ENCODE measurements at regions not wholly inside any gene's neighbourhood (a gene's known extent, or its start where the extent isn't known, plus 50 kb on each side); places are given as distances from the start of the nearest gene placed in this dataset.

- Histone ChIP-seq H3K9me3 (no peaks in the 10 kb centered on the region), H3K27ac (no peak overlapping the region), H3K36me3 (no peaks in the 10 kb centered on the region), H3K4me3 (no peak overlapping the region), H3K27me3 (no peaks in the 10 kb centered on the region), H3K4me1 (no peaks in the 10 kb centered on the region)
- no peak for TF ChIP-seq POLR2A (IDR thresholded peaks at IDR 0.05)
- no peak for TF ChIP-seq EP300 (IDR thresholded peaks at IDR 0.05)
- TF ChIP-seq, protein P1, sequence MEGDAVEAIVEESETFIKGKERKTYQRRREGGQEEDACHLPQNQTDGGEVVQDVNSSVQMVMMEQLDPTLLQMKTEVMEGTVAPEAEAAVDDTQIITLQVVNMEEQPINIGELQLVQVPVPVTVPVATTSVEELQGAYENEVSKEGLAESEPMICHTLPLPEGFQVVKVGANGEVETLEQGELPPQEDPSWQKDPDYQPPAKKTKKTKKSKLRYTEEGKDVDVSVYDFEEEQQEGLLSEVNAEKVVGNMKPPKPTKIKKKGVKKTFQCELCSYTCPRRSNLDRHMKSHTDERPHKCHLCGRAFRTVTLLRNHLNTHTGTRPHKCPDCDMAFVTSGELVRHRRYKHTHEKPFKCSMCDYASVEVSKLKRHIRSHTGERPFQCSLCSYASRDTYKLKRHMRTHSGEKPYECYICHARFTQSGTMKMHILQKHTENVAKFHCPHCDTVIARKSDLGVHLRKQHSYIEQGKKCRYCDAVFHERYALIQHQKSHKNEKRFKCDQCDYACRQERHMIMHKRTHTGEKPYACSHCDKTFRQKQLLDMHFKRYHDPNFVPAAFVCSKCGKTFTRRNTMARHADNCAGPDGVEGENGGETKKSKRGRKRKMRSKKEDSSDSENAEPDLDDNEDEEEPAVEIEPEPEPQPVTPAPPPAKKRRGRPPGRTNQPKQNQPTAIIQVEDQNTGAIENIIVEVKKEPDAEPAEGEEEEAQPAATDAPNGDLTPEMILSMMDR (IDR thresholded peaks at IDR 0.05) = no peak
- no peak for TF ChIP-seq POLR2AphosphoS5 (IDR thresholded peaks at IDR 0.05)
- ATAC-seq (ENCODE audit: low FRiP score in 2 of 2) (no peak), DNase-seq (no peak)
- 91 to 93% methylated on average over 1 of the region's 1 CpG for WGBS, 2 donors
These were observed 505.9 kb upstream of the CPEB2 start for GRCh38 chr4:14496408-14496807.

DNA sequence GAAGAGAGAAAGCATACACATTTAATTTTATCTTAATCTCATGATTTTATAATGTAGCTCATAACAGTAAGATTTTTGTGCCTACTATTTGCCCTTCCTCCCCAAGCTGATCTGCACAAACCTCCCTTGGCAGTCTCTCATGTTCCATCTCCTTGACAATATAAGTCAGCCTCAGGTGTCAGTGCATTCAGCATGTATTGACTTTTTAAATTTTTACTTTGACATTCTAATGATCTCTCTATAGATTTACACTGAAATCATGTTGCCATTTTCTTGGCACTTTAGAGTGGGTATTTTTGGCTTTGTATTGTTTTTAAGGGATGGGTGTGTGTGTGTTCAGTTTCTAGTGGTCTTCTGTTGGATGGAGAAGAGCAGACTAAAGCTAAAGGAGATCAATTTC is 505.3 kb upstream of the CPEB2 start:
- ATAC-seq (ENCODE audit: low FRiP score in 2 of 2) = no peak
- TF ChIP-seq, protein P1 (IDR thresholded peaks at IDR 0.05) = no peak
- TF ChIP-seq EP300 (IDR thresholded peaks at IDR 0.05) (no peak), POLR2AphosphoS5 (IDR thresholded peaks at IDR 0.05) (no peak), POLR2A (IDR thresholded peaks at IDR 0.05) (no peak)

DNA sequence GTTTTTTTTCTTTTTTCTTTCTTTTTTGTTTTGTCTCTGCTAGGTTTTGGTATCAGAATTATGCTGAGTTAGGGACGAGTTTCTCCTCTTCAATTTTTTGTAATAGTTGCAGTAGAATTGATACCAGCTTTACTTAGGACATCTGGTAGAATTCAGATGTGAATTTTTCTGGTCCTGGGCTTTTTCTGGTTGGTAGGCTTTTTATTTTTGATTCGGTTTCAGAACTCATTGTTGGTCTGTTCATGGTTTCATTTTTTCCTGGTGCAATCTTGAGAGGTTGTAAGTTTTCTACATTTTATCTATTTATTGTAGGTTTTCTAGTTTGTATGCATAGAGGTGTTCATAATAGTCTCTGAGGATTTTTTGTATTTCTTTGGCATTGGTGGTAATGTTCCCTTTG is 498.1 kb upstream of the CPEB2 start:
- DNase-seq = no peak
- Histone ChIP-seq H3K4me3 (no peak overlapping the region), H3K27me3 (no peaks in the 10 kb centered on the region), H3K27ac (no peak overlapping the region), H3K36me3 (no peaks in the 10 kb centered on the region), H3K4me1 (no peaks in the 10 kb centered on the region), H3K9me3 (no peaks in the 10 kb centered on the region)
- 71 to 75% methylated on average over 2 of the region's 2 CpGs for WGBS, 2 donors
- TF ChIP-seq POLR2AphosphoS5 (IDR thresholded peaks at IDR 0.05) = no peak
- TF ChIP-seq POLR2A (IDR thresholded peaks at IDR 0.05) = no peak
- TF ChIP-seq, protein P1 (IDR thresholded peaks at IDR 0.05) = no peak
- no peak for TF ChIP-seq EP300 (IDR thresholded peaks at IDR 0.05)
- ATAC-seq (ENCODE audit: low FRiP score in 2 of 2) = no peak

More for the DNA sequence above, 505.3 kb upstream of the CPEB2 start:
- Histone ChIP-seq H3K9me3 (no peaks in the 10 kb centered on the region), H3K4me1 (no peaks in the 10 kb centered on the region), H3K36me3 (no peaks in the 10 kb centered on the region), H3K4me3 (no peak overlapping the region), H3K27me3 (no peaks in the 10 kb centered on the region), H3K27ac (no peak overlapping the region)
- no peak for DNase-seq

GRCh38 chr4:14513471-14513870 is 488.8 kb upstream of the CPEB2 start:
- Histone ChIP-seq H3K36me3 (no peaks in the 10 kb centered on the region), H3K4me1 (no peaks in the 10 kb centered on the region), H3K9me3 (no peaks in the 10 kb centered on the region), H3K27me3 (no peaks in the 10 kb centered on the region), H3K27ac (no peak overlapping the region), H3K4me3 (no peak overlapping the region)
- ATAC-seq (ENCODE audit: low FRiP score in 2 of 2) (no peak), DNase-seq (no peak)
- WGBS, 2 donors = 74 to 75% methylated on average over 4 of the region's 4 CpGs
- no peak for TF ChIP-seq POLR2A (IDR thresholded peaks at IDR 0.05)
- TF ChIP-seq, protein P1 (IDR thresholded peaks at IDR 0.05) = no peak
- no peak for TF ChIP-seq EP300 (IDR thresholded peaks at IDR 0.05)
- TF ChIP-seq POLR2AphosphoS5 (IDR thresholded peaks at IDR 0.05) = no peak

GRCh38 chr4:14515556-14515955 is 486.7 kb upstream of the CPEB2 start:
- H3K27me3 ChIP-seq = no peaks in the 10 kb centered on the region
- H3K9me3 ChIP-seq = no peaks in the 10 kb centered on the region
- H3K27ac ChIP-seq = no peak overlapping the region
- ATAC-seq (ENCODE audit: low FRiP score in 2 of 2) = no peak
- no peak for DNase-seq
- H3K4me3 ChIP-seq = no peak overlapping the region
- no peaks in the 10 kb centered on the region for H3K36me3 ChIP-seq
- WGBS, 2 donors = 84 to 87% methylated on average over 2 of the region's 2 CpGs
- no peaks in the 10 kb centered on the region for H3K4me1 ChIP-seq
- no peak for TF ChIP-seq POLR2A (IDR thresholded peaks at IDR 0.05)
- TF ChIP-seq, protein P1 (IDR thresholded peaks at IDR 0.05) = no peak
- no peak for TF ChIP-seq POLR2AphosphoS5 (IDR thresholded peaks at IDR 0.05)
- TF ChIP-seq EP300 (IDR thresholded peaks at IDR 0.05) = no peak
